DMS 273 (cell line): ENCODE measurements at regions not wholly inside any gene's neighbourhood (a gene's known extent, or its start where the extent isn't known, plus 50 kb on each side); places are given as distances from the start of the nearest gene placed in this dataset.

Experiments used
- DNase-seq: peaks from one replicate; lab custom pipeline; 2025; ENCODE audit not compliant: unreplicated experiment; lab: John Stamatoyannopoulos, UW

GRCh38 chr14:101002738-101003137 is 99.2 kb upstream of the RTL1 start:
- DNase-seq = no peak

- DNase-seq = no peak
Observed at GRCh38 chr14:101004176-101004575, 100.7 kb upstream of the RTL1 start.

- no peak for DNase-seq
Observed at GRCh38 chr14:101004954-101005353, 101.4 kb upstream of the RTL1 start.

- DNase-seq = no peak
Observed at GRCh38 chr14:101005447-101005846, 101.9 kb upstream of the RTL1 start.

- no peak for DNase-seq
Observed at GRCh38 chr14:101006008-101006407, 102.5 kb upstream of the RTL1 start.

- DNase-seq = peak; percentile 13
Observed at GRCh38 chr14:101007004-101007614, 103.6 kb upstream of the RTL1 start.

GRCh38 chr14:101007765-101008164 is 104.2 kb upstream of the RTL1 start:
- DNase-seq = no peak

GRCh38 chr14:101008196-101008595 is 104.7 kb upstream of the RTL1 start:
- DNase-seq = no peak

GRCh38 chr14:101008631-101009336 is 105.3 kb upstream of the RTL1 start:
- DNase-seq = peak; percentile 39

GRCh38 chr14:101009531-101009930 is 106.0 kb upstream of the RTL1 start:
- no peak for DNase-seq

- DNase-seq = no peak
Observed at GRCh38 chr14:101010293-101010692, 106.8 kb upstream of the RTL1 start.

- no peak for DNase-seq
Observed at GRCh38 chr14:101010835-101011234, 107.3 kb upstream of the RTL1 start.

GRCh38 chr14:101017209-101017608 is 113.7 kb upstream of the RTL1 start:
- no peak for DNase-seq

GRCh38 chr14:101017806-101018560 is 114.5 kb upstream of the RTL1 start:
- DNase-seq = no peak

- DNase-seq = no peak
Observed at GRCh38 chr14:101018561-101019290, 115.2 kb upstream of the RTL1 start.

GRCh38 chr14:101019541-101019940 is 116.0 kb upstream of the RTL1 start:
- no peak for DNase-seq

- DNase-seq = no peak
Observed at GRCh38 chr14:101019990-101020710, 116.6 kb upstream of the RTL1 start.

GRCh38 chr14:101020834-101021370 is 117.4 kb upstream of the RTL1 start:
- DNase-seq = no peak

- no peak for DNase-seq
Observed at GRCh38 chr14:101022121-101022520, 118.6 kb upstream of the RTL1 start.

- DNase-seq = no peak
Observed at GRCh38 chr14:101022916-101023435, 119.5 kb upstream of the RTL1 start.
